H1 (cell line): ENCODE measurements at regions not wholly inside any gene's neighbourhood (a gene's known extent, or its start where the extent isn't known, plus 50 kb on each side); places are given as distances from the start of the nearest gene placed in this dataset.
A peak's percentile ranks its signal among the peaks of the same experiment; 100 is the strongest.

Experiments
- CTCF ChIA-PET: fragments of 300-600 bp; sonication (Branson Sonifier 250); formaldehyde crosslinking; loops from one replicate; lab custom pipeline; 2021; ENCODE audit not compliant: partially characterized antibody; lab: Charles Lee
- POLR2A ChIA-PET: fragments of 300-600 bp; sonication (Branson Sonifier 250); formaldehyde crosslinking; loops from one replicate; lab custom pipeline; 2021; ENCODE audit warnings: inconsistent platforms; ENCODE audit not compliant: partially characterized antibody; lab: Charles Lee
- DNase-seq, 2 experiments: peaks; one replicate each; pipeline versions ENCODE4 v3.0.0 to v3.0.0-alpha.2; 2010 to 2022; ENCODE audit warnings: low spot score in 2 of 2, low read depth in 1 of 2, mixed read lengths in 1 of 2
- FAIRE-seq: peaks from 2 replicates; lab custom pipeline; 2011; peaks lifted over from hg19 to GRCh38; lab: Jason Lieb, UNC
- H2AFZ ChIP-seq: 2 replicates; pipeline ENCODE4 v1.8.1; 2012; ENCODE audit warnings: low read length, inconsistent platforms
- H2AK5ac ChIP-seq: 2 replicates; pipeline ENCODE4 v1.6.1; 2013; ENCODE audit warnings: low read depth, low read length
- H2BK120ac ChIP-seq: replicated peaks from 2 replicates; pipeline ENCODE3; 2013; ENCODE audit warnings: low read depth, low read length, inconsistent platforms
- H2BK12ac ChIP-seq: 2 replicates; pipeline ENCODE4 v1.6.1; 2013; ENCODE audit warnings: low read depth, low read length
- H2BK15ac ChIP-seq: 2 replicates; pipeline ENCODE4 v1.6.1; 2013; ENCODE audit warnings: low read length
- H2BK20ac ChIP-seq: 2 replicates; pipeline ENCODE4 v1.6.1; 2013; ENCODE audit warnings: low read length
- H2BK5ac ChIP-seq: 2 replicates; pipeline ENCODE4 v1.6.1; 2013; ENCODE audit warnings: low read depth, low read length
- H3K14ac ChIP-seq: 2 replicates; pipeline ENCODE4 v1.6.1; 2013; ENCODE audit warnings: inconsistent platforms; ENCODE audit not compliant: insufficient read length
- H3K18ac ChIP-seq: 2 replicates; pipeline ENCODE4 v1.6.1; 2013; ENCODE audit warnings: low read length; ENCODE audit errors: extremely low read depth
- H3K23ac ChIP-seq: 2 replicates; pipeline ENCODE4 v1.6.1; 2013; ENCODE audit warnings: inconsistent platforms; ENCODE audit not compliant: insufficient read length
- H3K23me2 ChIP-seq: 2 replicates; pipeline ENCODE4 v1.6.1; 2013; ENCODE audit warnings: low read depth, low read length
- H3K27ac ChIP-seq: 2 replicates; pipeline ENCODE4 v1.6.1; 2011; ENCODE audit warnings: low read depth, low read length, inconsistent platforms
- H3K27me3 ChIP-seq, 4 experiments: replicated peaks in 1 of 4; 1 replicate in 1 of 4; 2 replicates in 3 of 4; pipeline versions ENCODE4 v1.6.1 to v1.8.1; 2011 to 2013; ENCODE audit warnings: low read length in 3 of 4, mild to moderate bottlenecking in 3 of 4, inconsistent platforms in 2 of 4, mixed read lengths in 2 of 4, moderate library complexity in 1 of 4; ENCODE audit not compliant: control insufficient read depth in 3 of 4, insufficient read depth in 3 of 4; ENCODE audit errors: extremely low read depth in 1 of 4
- H3K36me3 ChIP-seq, 4 experiments: 2 replicates each; pipeline versions ENCODE4 v1.6.1 to v1.8.1; 2011 to 2013; ENCODE audit warnings: mild to moderate bottlenecking in 4 of 4, low read length in 3 of 4, moderate library complexity in 2 of 4, control low read depth in 1 of 4, inconsistent platforms in 1 of 4; ENCODE audit not compliant: insufficient read depth in 4 of 4, control insufficient read depth in 2 of 4
- H3K4ac ChIP-seq: replicated peaks from 2 replicates; pipeline ENCODE3; 2013; ENCODE audit warnings: low read length, low read depth, mixed read lengths, inconsistent platforms; ENCODE audit not compliant: insufficient read length
- H3K4me1 ChIP-seq, 4 experiments: replicated peaks in 1 of 4; 1 replicate in 1 of 4; 2 replicates in 3 of 4; pipeline versions ENCODE4 v1.6.1 to v1.8.1; 2011 to 2013; ENCODE audit warnings: low read length in 3 of 4, inconsistent platforms in 2 of 4, mixed read lengths in 1 of 4; ENCODE audit not compliant: insufficient read depth in 4 of 4, control insufficient read depth in 3 of 4
- H3K4me2 ChIP-seq, 2 experiments: 2 replicates each; pipeline versions ENCODE4 v1.6.1 to v1.8.1; 2011 to 2013; ENCODE audit warnings: low read depth in 2 of 2, low read length in 2 of 2, control low read depth in 1 of 2, inconsistent platforms in 1 of 2, mild to moderate bottlenecking in 1 of 2; ENCODE audit not compliant: insufficient read depth in 1 of 2
- H3K4me3 ChIP-seq, 4 experiments: fragments of 200-600, 300-600 bp in 1 of 4; sonication (generic), shearing (Covaris generic), sonication (Bioruptor Twin) in 1 of 4; 2 replicates each; pipeline versions ENCODE4 v1.5.1 to v1.8.1; 2011 to 2016; ENCODE audit warnings: low read length in 4 of 4, low read depth in 3 of 4, control low read depth in 2 of 4, inconsistent platforms in 2 of 4, mild to moderate bottlenecking in 2 of 4, mixed read lengths in 1 of 4, moderate library complexity in 1 of 4; ENCODE audit not compliant: insufficient read depth in 2 of 4; ENCODE audit errors: extremely low read depth in 1 of 4
- H3K56ac ChIP-seq: replicated peaks from 2 replicates; pipeline ENCODE3; 2013; ENCODE audit warnings: low read depth, mild to moderate bottlenecking, mixed read lengths, low read length, inconsistent platforms; ENCODE audit not compliant: insufficient read length
- H3K79me1 ChIP-seq: 2 replicates; pipeline ENCODE4 v1.6.1; 2013; ENCODE audit warnings: low read depth, low read length, control low read depth
- H3K79me2 ChIP-seq, 2 experiments: 2 replicates each; pipeline versions ENCODE4 v1.6.1 to v1.8.1; 2012 to 2013; ENCODE audit warnings: low read length in 2 of 2, mild to moderate bottlenecking in 2 of 2, inconsistent platforms in 1 of 2; ENCODE audit not compliant: insufficient read depth in 2 of 2, control insufficient read depth in 1 of 2
- H3K9ac ChIP-seq, 4 experiments: replicated peaks in 1 of 4; 1 replicate in 1 of 4; 2 replicates in 3 of 4; pipeline versions ENCODE4 v1.6.1 to v1.8.1; 2011 to 2013; ENCODE audit warnings: low read depth in 3 of 4, low read length in 3 of 4, control low read depth in 2 of 4, mild to moderate bottlenecking in 2 of 4, moderate library complexity in 2 of 4, inconsistent platforms in 1 of 4; ENCODE audit errors: extremely low read depth in 1 of 4
- H3K9me3 ChIP-seq, 2 experiments: 2 replicates each; pipeline versions ENCODE4 v1.6.1 to v1.8.1; 2012 to 2013; ENCODE audit warnings: mild to moderate bottlenecking in 2 of 2, moderate library complexity in 2 of 2, control low read depth in 1 of 2, inconsistent platforms in 1 of 2, low read depth in 1 of 2, low read length in 1 of 2, mixed read lengths in 1 of 2; ENCODE audit not compliant: insufficient read depth in 2 of 2
- H4K20me1 ChIP-seq, 2 experiments: replicated peaks in 1 of 2; 2 replicates each; pipeline versions ENCODE3 to v1.8.1; 2011 to 2013; ENCODE audit warnings: inconsistent platforms in 2 of 2, low read length in 2 of 2, mild to moderate bottlenecking in 1 of 2; ENCODE audit not compliant: insufficient read depth in 2 of 2, control insufficient read depth in 1 of 2
- H4K5ac ChIP-seq: 2 replicates; pipeline ENCODE4 v1.6.1; 2013; ENCODE audit warnings: low read length, low read depth, mixed read lengths, inconsistent platforms; ENCODE audit not compliant: insufficient read length
- H4K8ac ChIP-seq: 2 replicates; pipeline ENCODE4 v1.8.0; 2013; ENCODE audit warnings: mild to moderate bottlenecking, moderate library complexity, low read length, inconsistent platforms; ENCODE audit not compliant: insufficient read depth; ENCODE audit errors: extremely low read depth
- H4K91ac ChIP-seq: replicated peaks from 2 replicates; pipeline ENCODE3; 2013; ENCODE audit warnings: low read length, mixed read lengths, inconsistent platforms; ENCODE audit not compliant: insufficient read length
- BACH1 ChIP-seq: IDR thresholded peaks from 2 replicates; pipeline ENCODE4 v1.6.1; 2012; ENCODE audit warnings: low read length, improper control_type of control experiment
- CTBP2 ChIP-seq: IDR thresholded peaks from 2 replicates; pipeline ENCODE4 v1.7.0; 2011; ENCODE audit warnings: borderline replicate concordance, mild to moderate bottlenecking, moderate library complexity, mixed read lengths, low read length; ENCODE audit not compliant: insufficient read depth, insufficient read length
- EGR1 ChIP-seq: IDR thresholded peaks from 2 replicates; pipeline ENCODE4 v1.6.1; 2011; ENCODE audit warnings: low read depth, low read length, borderline replicate concordance
- HDAC6 ChIP-seq: IDR thresholded peaks from one replicate; pipeline ENCODE4 v1.7.1; 2012; ENCODE audit warnings: low read depth, mild to moderate bottlenecking, inconsistent platforms, low read length, moderate library complexity
- RXRA ChIP-seq: IDR thresholded peaks from 2 replicates; pipeline ENCODE4 v1.6.1; 2011; ENCODE audit warnings: low read depth, mild to moderate bottlenecking, low read length, moderate library complexity; ENCODE audit not compliant: insufficient read depth
- SIN3A ChIP-seq, 2 experiments: IDR thresholded peaks in 1 of 2; conservative IDR thresholded peaks in 1 of 2; 2 replicates each; pipeline ENCODE4 v1.6.1; 2011 to 2012; ENCODE audit warnings: low read length in 2 of 2, improper control_type of control experiment in 1 of 2, low read depth in 1 of 2, mild to moderate bottlenecking in 1 of 2
- SUZ12 ChIP-seq: fragments of 200-600 bp; sonication (generic); IDR thresholded peaks from 2 replicates; pipeline ENCODE4 v1.6.1; 2012; ENCODE audit warnings: mild to moderate bottlenecking, inconsistent platforms, low read length, moderate library complexity, mixed read lengths
- ZNF274 ChIP-seq: IDR thresholded peaks from 2 replicates; pipeline ENCODE4 v1.7.0; 2012; ENCODE audit warnings: low read length, borderline replicate concordance; ENCODE audit errors: extremely low read depth
- WGBS, 2 experiments: shearing (Covaris generic) in 1 of 2; methylation state at CpG; one replicate each; pipeline versions ENCODE4 v1.1.6 to v1.1.7; 2013 to 2015; ENCODE audit warnings: low lambda C conversion rate in 2 of 2, mixed read lengths in 2 of 2, inconsistent platforms in 1 of 2, low coverage in 1 of 2, missing lambda C conversion rate in 1 of 2; ENCODE audit not compliant: insufficient replicate concordance in 2 of 2, insufficient coverage in 1 of 2, insufficient read length in 1 of 2; ENCODE audit errors: extremely low coverage in 1 of 2, missing lambda C conversion rate in 1 of 2; 5-methylcytosine and 5-hydroxymethylcytosine counted together
- TF ChIP-seq, protein P1 (sequence below): IDR thresholded peaks from 2 replicates; pipeline ENCODE4 v1.6.1; 2012; ENCODE audit warnings: inconsistent platforms
- TF ChIP-seq, protein P2 (sequence below): IDR thresholded peaks from 2 replicates; pipeline ENCODE4 v1.6.1; 2011; ENCODE audit warnings: low read depth, mild to moderate bottlenecking, low read length; ENCODE audit not compliant: insufficient read depth

DNA sequence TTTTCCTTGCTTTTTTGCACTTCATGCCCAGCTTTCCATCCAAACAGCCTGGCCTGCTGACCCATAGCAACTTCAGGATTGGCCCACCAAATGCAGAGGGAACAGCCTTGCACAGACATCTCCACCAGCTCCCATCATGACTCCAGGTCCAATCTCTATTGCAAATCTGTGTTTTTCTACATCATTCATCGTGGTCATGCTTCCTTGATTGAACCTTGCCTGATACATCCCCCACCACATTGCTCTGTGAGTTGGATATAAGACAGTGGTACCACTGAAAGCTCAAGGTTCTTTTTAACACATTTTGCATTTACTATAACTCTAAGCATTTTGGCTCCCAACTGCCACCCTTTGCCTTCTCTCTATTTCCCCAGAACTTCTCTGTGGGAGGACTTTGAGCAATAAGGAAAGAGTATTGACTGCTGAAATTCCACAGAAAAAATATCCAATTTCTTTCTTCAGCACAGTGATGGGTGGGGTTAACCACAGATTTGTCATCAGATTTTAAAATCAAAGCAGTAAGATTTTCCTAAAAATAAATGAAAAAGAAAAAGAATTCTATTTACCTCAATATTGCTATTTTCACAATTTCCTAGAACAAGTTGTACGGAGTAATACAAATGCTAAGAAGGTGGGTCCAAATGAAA is 114.6 kb upstream of the GALNT15 start:
- H2AFZ ChIP-seq = peak overlapping the region; percentile 63; the same call in 1 of the 2 replicates
- TF ChIP-seq EGR1 = no peak
- TF ChIP-seq, protein P1, sequence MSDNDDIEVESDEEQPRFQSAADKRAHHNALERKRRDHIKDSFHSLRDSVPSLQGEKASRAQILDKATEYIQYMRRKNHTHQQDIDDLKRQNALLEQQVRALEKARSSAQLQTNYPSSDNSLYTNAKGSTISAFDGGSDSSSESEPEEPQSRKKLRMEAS = no peak
- TF ChIP-seq, protein P2, sequence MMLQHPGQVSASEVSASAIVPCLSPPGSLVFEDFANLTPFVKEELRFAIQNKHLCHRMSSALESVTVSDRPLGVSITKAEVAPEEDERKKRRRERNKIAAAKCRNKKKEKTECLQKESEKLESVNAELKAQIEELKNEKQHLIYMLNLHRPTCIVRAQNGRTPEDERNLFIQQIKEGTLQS = no peak
- no peak for TF ChIP-seq RXRA
- TF ChIP-seq ZNF274 = no peak
- no peak for TF ChIP-seq SUZ12
- TF ChIP-seq CTBP2 = no peak
- TF ChIP-seq HDAC6 = no peak
- no peak for TF ChIP-seq SIN3A (conservative IDR thresholded peaks at IDR 0.05 in 1 of 2, IDR thresholded peaks at IDR 0.05 in 1 of 2; ENCODE audit: low read depth in 1 of 2, low read length in 2 of 2)
- TF ChIP-seq BACH1 = no peak

More for the DNA sequence above, 114.6 kb upstream of the GALNT15 start:
- H3K9me3 ChIP-seq = no peaks in the 10 kb centered on the region
- H3K4me2 ChIP-seq = no peak overlapping the region
- no peak overlapping the region for H2BK5ac ChIP-seq
- 0 out of 2 replicates have a peak overlapping the region, but pooled peaks have one; percentile 2 for H2BK12ac ChIP-seq
- H2BK120ac ChIP-seq = no peak overlapping the region
- ChIA-PET CTCF (interaction anchor here (0.7 to 4.2 kb wide), 6 partner anchors 9 to 225 kb away, joined by 3 to 30 read pairs (median 4); no protein-coding TSS in a partner anchor), POLR2A (interaction anchor here (0.7 kb wide), 1 partner anchor 47 kb away, joined by 3 read pairs; no protein-coding TSS in a partner anchor)
- no peak overlapping the region for H2AK5ac ChIP-seq
- no peak overlapping the region for H3K56ac ChIP-seq
- no peaks in the 10 kb centered on the region for H4K20me1 ChIP-seq
- DNase-seq (no peak), FAIRE-seq (no peak)
- no peak overlapping the region for H3K23ac ChIP-seq
- H4K8ac ChIP-seq = no peak overlapping the region
- no peaks in the 10 kb centered on the region for H3K79me1 ChIP-seq
- H3K23me2 ChIP-seq = no peaks in the 10 kb centered on the region
- no peaks in the 10 kb centered on the region for H3K27me3 ChIP-seq
- no peak overlapping the region for H3K27ac ChIP-seq
- no peak overlapping the region for H3K14ac ChIP-seq
- 78% methylated on average over 2 of the region's 2 CpGs; no CpG with 5 or more reads in 1 of the 2 experiments for WGBS, 2 experiments
- no peak overlapping the region for H2BK15ac ChIP-seq
- no peak overlapping the region for H4K5ac ChIP-seq
- no peak overlapping the region for H3K9ac ChIP-seq
- H3K4me1 ChIP-seq = no peaks in the 10 kb centered on the region
- H3K36me3 ChIP-seq = no peaks in the 10 kb centered on the region
- no peak overlapping the region for H3K18ac ChIP-seq
- no peak overlapping the region for H2BK20ac ChIP-seq
- H3K79me2 ChIP-seq = no peaks in the 10 kb centered on the region
- no peak overlapping the region for H3K4ac ChIP-seq
- no peak overlapping the region for H4K91ac ChIP-seq
- H3K4me3 ChIP-seq = no peak overlapping the region
